GM18507 (cell line): ENCODE measurements at regions not wholly inside any gene's neighbourhood (a gene's known extent, or its start where the extent isn't known, plus 50 kb on each side); places are given as distances from the start of the nearest gene placed in this dataset.

Experiments
- DNase-seq: peaks from one replicate; pipeline ENCODE4 v3.0.0; 2011; ENCODE audit warnings: low read depth; ENCODE audit not compliant: insufficient read length; ENCODE audit errors: extremely low spot score
- FAIRE-seq: peaks from 2 replicates; lab custom pipeline; 2011; peaks lifted over from hg19 to GRCh38; lab: Jason Lieb, UNC

- no peak for FAIRE-seq
Measured at GRCh38 chr4:136551753-136552152, 980.5 kb downstream of the PCDH18 start.

GRCh38 chr4:136540747-136541146, 991.5 kb downstream of the PCDH18 start:
- no peak for FAIRE-seq
- no peak for DNase-seq

More at GRCh38 chr4:136551753-136552152, 980.5 kb downstream of the PCDH18 start:
- DNase-seq, result no peak

- DNase-seq (no peak), FAIRE-seq (no peak)
Measured at GRCh38 chr4:136528131-136528530, 1004.2 kb downstream of the PCDH18 start.

GRCh38 chr4:136526517-136526916, 1005.8 kb downstream of the PCDH18 start:
- no peak for DNase-seq
- no peak for FAIRE-seq

- FAIRE-seq (no peak), DNase-seq (no peak)
Measured at GRCh38 chr4:136524039-136524438, 1008.3 kb downstream of the PCDH18 start.

GRCh38 chr4:136516371-136516770, 1015.9 kb downstream of the PCDH18 start:
- DNase-seq, result no peak
- no peak for FAIRE-seq

GRCh38 chr4:136505020-136505419, 1027.3 kb downstream of the PCDH18 start:
- FAIRE-seq (no peak), DNase-seq (no peak)

GRCh38 chr4:136495851-136496250, 1036.4 kb downstream of the PCDH18 start:
- FAIRE-seq, result no peak
- no peak for DNase-seq

- FAIRE-seq (no peak), DNase-seq (no peak)
Measured at GRCh38 chr4:136495076-136495475, 1037.2 kb downstream of the PCDH18 start.

GRCh38 chr4:136489101-136489500, 1043.2 kb downstream of the PCDH18 start:
- no peak for FAIRE-seq
- no peak for DNase-seq

GRCh38 chr4:136484996-136485395, 1047.3 kb downstream of the PCDH18 start:
- DNase-seq, result no peak
- FAIRE-seq, result no peak

GRCh38 chr4:136476753-136477152, 1055.5 kb downstream of the PCDH18 start:
- FAIRE-seq, result no peak
- no peak for DNase-seq

- DNase-seq, result no peak
- FAIRE-seq, result no peak
Measured at GRCh38 chr4:136471051-136471450, 1061.2 kb downstream of the PCDH18 start.

GRCh38 chr4:136465691-136466090, 1066.6 kb downstream of the PCDH18 start:
- no peak for DNase-seq
- FAIRE-seq, result no peak

GRCh38 chr4:136463941-136464340, 1068.4 kb downstream of the PCDH18 start:
- no peak for DNase-seq
- FAIRE-seq, result no peak

GRCh38 chr4:136461533-136461932, 1070.8 kb downstream of the PCDH18 start:
- FAIRE-seq, result no peak
- no peak for DNase-seq

- DNase-seq (no peak), FAIRE-seq (no peak)
Measured at GRCh38 chr4:136458326-136458725, 1074.0 kb downstream of the PCDH18 start.

- DNase-seq (no peak), FAIRE-seq (no peak)
Measured at GRCh38 chr4:136457577-136457976, 1074.7 kb downstream of the PCDH18 start.

GRCh38 chr4:136457004-136457403, 1075.3 kb downstream of the PCDH18 start:
- no peak for DNase-seq
- no peak for FAIRE-seq

GRCh38 chr4:136443006-136443405, 1089.3 kb downstream of the PCDH18 start:
- FAIRE-seq (no peak), DNase-seq (no peak)

GRCh38 chr4:136442447-136442846, 1089.8 kb downstream of the PCDH18 start:
- no peak for FAIRE-seq
- no peak for DNase-seq

GRCh38 chr4:136441629-136442282, 1090.5 kb downstream of the PCDH18 start:
- FAIRE-seq (no peak), DNase-seq (no peak)
